ENCODE measurements at regions not wholly inside any gene's neighbourhood (a gene's known extent, or its start where the extent isn't known, plus 50 kb on each side); places are given as distances from the start of the nearest gene placed in this dataset.

- no peak for TF ChIP-seq CTCF (IDR thresholded peaks at IDR 0.05)
These were observed 155.0 kb upstream of the TSLP start for GRCh38 chr5:110916381-110917049.

DNA sequence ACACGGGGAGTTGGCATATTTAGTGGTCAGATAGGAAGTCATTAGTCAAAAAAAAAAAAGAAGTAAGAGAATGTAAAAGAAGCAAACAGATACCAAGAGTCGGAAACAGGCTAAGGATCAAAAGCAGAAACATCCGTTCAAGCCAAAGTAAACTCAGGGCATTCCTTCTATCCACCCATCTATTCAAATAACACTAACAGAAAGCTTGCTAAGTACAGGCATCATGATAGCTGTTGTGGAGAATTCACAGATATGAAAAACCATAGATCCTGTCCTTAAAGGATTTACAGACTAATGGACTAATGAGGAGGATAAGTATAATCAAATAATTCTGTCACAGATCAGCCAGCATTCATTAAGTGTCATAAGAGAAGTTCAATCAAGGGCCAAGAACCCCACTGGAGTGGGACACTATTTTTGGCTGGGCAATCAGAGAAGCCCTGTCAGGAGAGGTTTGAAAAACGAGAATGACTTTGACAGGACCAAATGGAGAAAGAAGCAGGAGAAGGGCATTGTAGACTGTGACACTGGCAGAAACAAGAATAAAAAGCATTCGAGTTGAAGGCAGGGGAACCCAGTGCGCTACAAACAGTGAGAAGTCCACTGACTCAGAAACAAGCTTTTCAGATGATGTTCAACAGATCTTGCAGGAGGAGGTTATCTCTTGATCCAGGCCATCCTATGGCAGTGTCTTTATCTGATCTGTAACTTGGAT is 154.2 kb upstream of the TSLP start:
- TF ChIP-seq CTCF (IDR thresholded peaks at IDR 0.05): no peak

- no peak for TF ChIP-seq CTCF (IDR thresholded peaks at IDR 0.05)
These were observed 152.8 kb upstream of the TSLP start for GRCh38 chr5:110918683-110919082.

GRCh38 chr5:110923971-110924370 is 147.5 kb upstream of the TSLP start:
- TF ChIP-seq CTCF (IDR thresholded peaks at IDR 0.05): no peak

- no peak for TF ChIP-seq CTCF (IDR thresholded peaks at IDR 0.05)
These were observed 146.1 kb upstream of the TSLP start for GRCh38 chr5:110925398-110925797.

- TF ChIP-seq CTCF (IDR thresholded peaks at IDR 0.05): no peak
These were observed 145.6 kb upstream of the TSLP start for GRCh38 chr5:110925916-110926315.

GRCh38 chr5:110932755-110933488 is 138.6 kb upstream of the TSLP start:
- TF ChIP-seq CTCF (IDR thresholded peaks at IDR 0.05): no peak
